ENCODE measurements at regions not wholly inside any gene's neighbourhood (a gene's known extent, or its start where the extent isn't known, plus 50 kb on each side); places are given as distances from the start of the nearest gene placed in this dataset.

DNA sequence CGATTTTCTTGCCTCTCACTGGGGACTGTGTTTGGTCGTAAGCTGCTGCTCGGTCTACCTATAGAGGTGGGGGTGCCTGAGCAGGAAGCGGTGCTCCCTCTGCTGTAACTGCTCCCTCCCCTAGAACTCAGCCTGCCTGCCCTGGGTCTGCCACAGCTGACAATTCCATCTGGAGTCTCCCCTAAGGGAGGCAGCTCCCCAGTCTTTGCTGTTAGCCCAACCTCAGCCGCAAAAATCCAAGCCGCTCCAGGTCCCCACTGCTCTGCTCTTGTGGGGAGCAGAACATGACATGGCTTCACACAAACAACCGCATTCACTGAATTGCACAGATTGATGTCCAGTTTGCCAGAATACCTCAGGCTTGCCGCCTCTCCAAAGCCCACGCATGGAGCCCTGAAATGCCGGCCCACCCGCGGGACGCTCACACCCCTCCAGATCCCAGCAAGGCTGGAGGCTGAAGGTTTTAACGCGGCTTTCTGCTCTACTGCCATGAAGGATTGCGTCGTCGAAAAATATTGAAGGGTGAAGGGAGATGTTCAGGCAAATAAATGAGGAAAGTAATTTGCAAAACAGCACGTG, 221.5 kb upstream of the FOXF1 start:
- no peaks in the 10 kb centered on the region for H3K79me2 ChIP-seq (ENCODE audit: low read length)
- no peak overlapping the region for H3K4me3 ChIP-seq (ENCODE audit: low read length)
- no peaks in the 10 kb centered on the region for H3K9me3 ChIP-seq (replicated peaks; ENCODE audit: insufficient read depth, low read length)
- H2AFZ ChIP-seq (ENCODE audit: low read length): no peak overlapping the region
- no peaks in the 10 kb centered on the region for H3K9me2 ChIP-seq (replicated peaks; ENCODE audit: insufficient read depth, low read length)
- H3F3A ChIP-seq (ENCODE audit: insufficient read depth, low read length): no peaks in the 10 kb centered on the region
- no peak overlapping the region for H3K27ac ChIP-seq (ENCODE audit: low read length)
- no peak for DNase-seq
- TF ChIP-seq EZH2 (optimal IDR thresholded peaks at IDR 0.05; ENCODE audit: low read depth, low read length): no peak
- no peak for TF ChIP-seq EZH2phosphoT487 (IDR thresholded peaks at IDR 0.05; ENCODE audit: low read length)
- no peak for TF ChIP-seq CTCF (IDR thresholded peaks at IDR 0.05; ENCODE audit: low read length)
- H3K4me1 ChIP-seq (ENCODE audit: low read length): no peaks in the 10 kb centered on the region
- H3K4me2 ChIP-seq (ENCODE audit: low read depth, low read length): no peak overlapping the region
- peaks cover 62% of the 10 kb centered on the region for H3K27me3 ChIP-seq (replicated peaks; ENCODE audit: insufficient read depth, low read length)
- no peak overlapping the region for H3K9ac ChIP-seq (ENCODE audit: low read length)
- no peaks in the 10 kb centered on the region for H4K20me1 ChIP-seq (ENCODE audit: insufficient read depth, low read length)
- H3K36me3 ChIP-seq (replicated peaks; ENCODE audit: insufficient read depth, low read length): no peaks in the 10 kb centered on the region

DNA sequence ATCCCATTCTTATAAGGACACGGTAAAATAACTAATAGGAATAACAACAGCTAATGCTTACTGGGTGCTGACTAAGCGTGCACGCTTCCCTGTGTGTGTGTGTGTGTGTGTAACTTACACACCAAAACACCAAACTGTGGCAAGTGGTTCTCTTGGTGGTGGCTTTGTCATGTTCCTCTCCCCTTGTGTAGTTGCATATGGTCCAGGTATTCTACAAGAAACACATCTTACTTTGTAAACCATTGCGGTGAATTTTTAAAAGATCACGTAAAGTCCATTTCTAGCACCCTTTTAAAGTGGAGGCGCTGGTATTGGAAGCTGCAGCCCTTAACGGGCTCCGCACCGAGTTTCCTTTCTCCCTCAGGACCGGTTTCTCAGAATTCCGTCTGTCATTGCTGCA, 221.0 kb upstream of the FOXF1 start:
- H3K9me3 ChIP-seq (replicated peaks; ENCODE audit: insufficient read depth, low read length): no peaks in the 10 kb centered on the region
- H3K27ac ChIP-seq (ENCODE audit: low read length): no peak overlapping the region
- no peaks in the 10 kb centered on the region for H3F3A ChIP-seq (ENCODE audit: insufficient read depth, low read length)
- H3K4me2 ChIP-seq (ENCODE audit: low read depth, low read length): no peak overlapping the region
- no peaks in the 10 kb centered on the region for H3K79me2 ChIP-seq (ENCODE audit: low read length)
- H4K20me1 ChIP-seq (ENCODE audit: insufficient read depth, low read length): no peaks in the 10 kb centered on the region
- peaks cover 62% of the 10 kb centered on the region for H3K27me3 ChIP-seq (replicated peaks; ENCODE audit: insufficient read depth, low read length)
- no peaks in the 10 kb centered on the region for H3K4me1 ChIP-seq (ENCODE audit: low read length)
- no peak for DNase-seq
- TF ChIP-seq CTCF (IDR thresholded peaks at IDR 0.05; ENCODE audit: low read length) (no peak), EZH2phosphoT487 (IDR thresholded peaks at IDR 0.05; ENCODE audit: low read length) (no peak), EZH2 (optimal IDR thresholded peaks at IDR 0.05; ENCODE audit: low read depth, low read length) (no peak)
- H3K36me3 ChIP-seq (replicated peaks; ENCODE audit: insufficient read depth, low read length): no peaks in the 10 kb centered on the region
- no peaks in the 10 kb centered on the region for H3K9me2 ChIP-seq (replicated peaks; ENCODE audit: insufficient read depth, low read length)
- H3K4me3 ChIP-seq (ENCODE audit: low read length): no peak overlapping the region
- H2AFZ ChIP-seq (ENCODE audit: low read length): no peak overlapping the region
- no peak overlapping the region for H3K9ac ChIP-seq (ENCODE audit: low read length)

- TF ChIP-seq EZH2 (optimal IDR thresholded peaks at IDR 0.05; ENCODE audit: low read depth, low read length) (no peak), EZH2phosphoT487 (IDR thresholded peaks at IDR 0.05; ENCODE audit: low read length) (no peak), CTCF (IDR thresholded peaks at IDR 0.05; ENCODE audit: low read length) (no peak)
- Histone ChIP-seq H3K4me1 (ENCODE audit: low read length) (no peaks in the 10 kb centered on the region), H3K27me3 (replicated peaks; ENCODE audit: insufficient read depth, low read length) (peaks cover 65% of the 10 kb centered on the region), H4K20me1 (ENCODE audit: insufficient read depth, low read length) (no peaks in the 10 kb centered on the region), H3F3A (ENCODE audit: insufficient read depth, low read length) (no peaks in the 10 kb centered on the region), H3K4me3 (ENCODE audit: low read length) (no peak overlapping the region), H3K36me3 (replicated peaks; ENCODE audit: insufficient read depth, low read length) (no peaks in the 10 kb centered on the region), H3K27ac (ENCODE audit: low read length) (no peak overlapping the region), H3K4me2 (ENCODE audit: low read depth, low read length) (no peak overlapping the region), H2AFZ (ENCODE audit: low read length) (no peak overlapping the region), H3K9me2 (replicated peaks; ENCODE audit: insufficient read depth, low read length) (no peaks in the 10 kb centered on the region), H3K79me2 (ENCODE audit: low read length) (no peaks in the 10 kb centered on the region), H3K9ac (ENCODE audit: low read length) (no peak overlapping the region), H3K9me3 (replicated peaks; ENCODE audit: insufficient read depth, low read length) (no peaks in the 10 kb centered on the region)
- no peak for DNase-seq
These were observed 220.4 kb upstream of the FOXF1 start for GRCh38 chr16:86289907-86290306.
